Bronchial epithelial cell (primary cell): ENCODE measurements at regions not wholly inside any gene's neighbourhood (a gene's known extent, or its start where the extent isn't known, plus 50 kb on each side); places are given as distances from the start of the nearest gene placed in this dataset.

Experiments
- DNase-seq: peaks from one replicate; pipeline ENCODE4 v3.0.0-alpha.2; 2010; ENCODE audit warnings: low read depth
- FAIRE-seq: peaks from 2 replicates; lab custom pipeline; 2011; peaks lifted over from hg19 to GRCh38; lab: Jason Lieb, UNC
- H3K27me3 ChIP-seq: 2 replicates; pipeline ENCODE4 v1.5.1; 2011; ENCODE audit warnings: low read length; ENCODE audit not compliant: control insufficient read depth, insufficient read depth
- H3K36me3 ChIP-seq: 2 replicates; pipeline ENCODE4 v1.5.1; 2011; ENCODE audit warnings: low read length; ENCODE audit not compliant: control insufficient read depth, insufficient read depth
- H3K4me3 ChIP-seq: 2 replicates; pipeline ENCODE4 v1.5.1; 2011; ENCODE audit warnings: mild to moderate bottlenecking, low read depth, low read length, control low read depth
- TF ChIP-seq, protein P1 (sequence below): IDR thresholded peaks from 2 replicates; pipeline ENCODE4 v1.5.1; 2011; ENCODE audit warnings: mild to moderate bottlenecking, moderate library complexity, low read length, control low read depth, inconsistent platforms; ENCODE audit not compliant: insufficient read depth, severe bottlenecking

DNA sequence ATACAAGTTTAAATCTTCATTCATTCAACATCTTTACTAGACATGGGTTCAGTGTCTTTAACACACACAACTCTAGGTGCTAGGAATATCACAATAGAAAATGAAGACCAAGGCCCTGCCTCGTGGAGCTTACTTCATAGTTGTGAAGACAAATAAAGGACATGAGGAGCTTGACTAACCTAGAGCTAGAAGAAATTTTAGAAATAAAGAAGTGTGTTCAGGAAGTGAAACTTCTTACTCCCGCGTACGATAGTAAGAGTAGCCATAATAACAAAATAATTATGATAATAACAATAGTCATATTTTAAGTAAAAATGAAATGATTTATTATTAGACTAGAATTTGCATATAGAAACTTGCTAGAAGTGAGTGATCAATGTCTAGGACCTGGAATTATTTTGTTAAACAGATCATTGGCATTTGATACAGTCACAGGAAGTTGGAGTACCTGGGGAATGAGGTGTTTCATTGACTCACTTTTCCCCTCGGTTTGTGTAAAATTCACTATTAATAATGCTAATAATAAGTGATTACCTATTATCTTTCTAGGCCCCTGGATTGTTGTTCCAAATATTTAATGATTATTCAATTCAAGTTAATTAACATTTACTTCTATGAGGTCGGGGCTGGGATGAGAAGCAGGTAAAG is 331.3 kb downstream of the NSG2 start:
- no peak for FAIRE-seq

DNA sequence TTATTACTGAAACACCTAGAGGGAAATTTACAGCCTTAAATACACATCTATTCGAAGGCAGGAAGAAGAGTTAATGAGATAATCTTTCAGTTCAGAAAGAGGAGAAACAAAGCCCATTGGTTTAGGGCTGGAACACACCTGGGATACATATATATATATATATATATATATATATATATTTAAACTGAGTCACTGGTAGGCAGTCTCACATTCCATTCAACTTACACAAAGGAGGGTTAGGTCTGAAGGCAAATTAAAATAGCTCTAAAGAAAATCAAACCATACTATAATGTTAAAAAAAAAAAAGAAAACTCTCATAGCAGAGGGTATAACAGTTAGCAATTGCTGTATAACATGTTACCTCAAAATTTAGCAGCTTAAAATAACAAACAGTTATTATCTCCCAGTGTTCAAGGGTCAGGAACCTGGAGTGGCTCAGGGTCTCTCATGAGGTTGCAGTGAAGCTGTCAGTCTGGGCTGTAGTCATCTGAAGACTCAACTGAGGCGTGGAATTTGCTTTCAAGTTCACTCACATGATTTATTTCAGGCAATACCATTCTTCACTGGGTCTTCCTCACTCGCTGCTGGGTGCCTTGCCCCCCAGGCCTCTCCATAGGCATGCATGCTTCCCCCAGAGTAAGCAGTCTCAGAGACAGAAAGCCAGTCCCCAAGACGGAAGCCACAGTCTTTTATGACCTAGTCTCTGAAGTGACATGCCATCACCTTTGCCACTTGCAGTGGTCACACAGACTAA is 332.8 kb downstream of the NSG2 start:
- TF ChIP-seq, protein P1, sequence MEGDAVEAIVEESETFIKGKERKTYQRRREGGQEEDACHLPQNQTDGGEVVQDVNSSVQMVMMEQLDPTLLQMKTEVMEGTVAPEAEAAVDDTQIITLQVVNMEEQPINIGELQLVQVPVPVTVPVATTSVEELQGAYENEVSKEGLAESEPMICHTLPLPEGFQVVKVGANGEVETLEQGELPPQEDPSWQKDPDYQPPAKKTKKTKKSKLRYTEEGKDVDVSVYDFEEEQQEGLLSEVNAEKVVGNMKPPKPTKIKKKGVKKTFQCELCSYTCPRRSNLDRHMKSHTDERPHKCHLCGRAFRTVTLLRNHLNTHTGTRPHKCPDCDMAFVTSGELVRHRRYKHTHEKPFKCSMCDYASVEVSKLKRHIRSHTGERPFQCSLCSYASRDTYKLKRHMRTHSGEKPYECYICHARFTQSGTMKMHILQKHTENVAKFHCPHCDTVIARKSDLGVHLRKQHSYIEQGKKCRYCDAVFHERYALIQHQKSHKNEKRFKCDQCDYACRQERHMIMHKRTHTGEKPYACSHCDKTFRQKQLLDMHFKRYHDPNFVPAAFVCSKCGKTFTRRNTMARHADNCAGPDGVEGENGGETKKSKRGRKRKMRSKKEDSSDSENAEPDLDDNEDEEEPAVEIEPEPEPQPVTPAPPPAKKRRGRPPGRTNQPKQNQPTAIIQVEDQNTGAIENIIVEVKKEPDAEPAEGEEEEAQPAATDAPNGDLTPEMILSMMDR: no peak
- peak; percentile 21 for DNase-seq
- FAIRE-seq: no peak
- Histone ChIP-seq H3K27me3 (no peaks in the 10 kb centered on the region), H3K36me3 (no peaks in the 10 kb centered on the region), H3K4me3 (no peak overlapping the region)

More for the DNA sequence above, 331.3 kb downstream of the NSG2 start:
- Histone ChIP-seq H3K36me3 (no peaks in the 10 kb centered on the region), H3K27me3 (no peaks in the 10 kb centered on the region), H3K4me3 (no peak overlapping the region)
- peak; percentile 39 for DNase-seq
- TF ChIP-seq, protein P1: no peak

- FAIRE-seq (no peak), DNase-seq (no peak)
- no peak overlapping the region for H3K4me3 ChIP-seq
Measured at GRCh38 chr5:174380311-174380710, 334.8 kb downstream of the NSG2 start.

DNA sequence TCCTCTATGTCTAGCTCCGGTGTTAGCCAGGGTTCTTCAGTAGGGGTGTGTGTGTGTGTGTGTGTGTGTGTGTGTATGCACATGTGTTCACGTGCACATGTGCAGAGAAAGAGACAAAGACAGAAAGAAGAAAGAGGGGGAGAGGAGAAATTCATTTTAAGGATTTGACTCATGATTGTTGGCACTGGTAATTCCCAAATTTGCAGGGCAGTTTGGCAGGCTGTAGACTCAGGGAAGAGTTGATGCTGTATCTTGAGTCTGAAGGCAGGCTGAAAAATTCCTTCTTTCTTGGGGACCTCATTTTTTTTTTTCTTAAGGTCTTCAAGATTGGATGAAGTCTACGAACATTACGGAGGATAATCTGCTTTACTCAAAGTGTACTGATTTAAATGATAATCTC is 335.7 kb downstream of the NSG2 start:
- TF ChIP-seq, protein P1: no peak
- no peak for FAIRE-seq
- DNase-seq: no peak
- H3K4me3 ChIP-seq: no peak overlapping the region
- H3K36me3 ChIP-seq: no peaks in the 10 kb centered on the region
- no peaks in the 10 kb centered on the region for H3K27me3 ChIP-seq

More at GRCh38 chr5:174380311-174380710, 334.8 kb downstream of the NSG2 start:
- no peaks in the 10 kb centered on the region for H3K36me3 ChIP-seq
- no peaks in the 10 kb centered on the region for H3K27me3 ChIP-seq
- TF ChIP-seq, protein P1: no peak

- Histone ChIP-seq H3K36me3 (no peaks in the 10 kb centered on the region), H3K4me3 (no peak overlapping the region), H3K27me3 (no peaks in the 10 kb centered on the region)
- peak; percentile 22 for DNase-seq
- TF ChIP-seq, protein P1: no peak
- no peak for FAIRE-seq
Measured at GRCh38 chr5:174383210-174384167, 338.0 kb downstream of the NSG2 start.
